H1 (cell line): ENCODE measurements at regions not wholly inside any gene's neighbourhood (a gene's known extent, or its start where the extent isn't known, plus 50 kb on each side); places are given as distances from the start of the nearest gene placed in this dataset.
"Not testable (repeated sequence)": the region's sequence is repeated elsewhere in the genome, so short reads cannot be mapped to it uniquely, and the experiment has no call there.

Experiments used
- CTCF ChIA-PET: fragments of 300-600 bp; sonication (Branson Sonifier 250); formaldehyde crosslinking; loops from one replicate; lab custom pipeline; 2021; ENCODE audit not compliant: partially characterized antibody; lab: Charles Lee
- POLR2A ChIA-PET: fragments of 300-600 bp; sonication (Branson Sonifier 250); formaldehyde crosslinking; loops from one replicate; lab custom pipeline; 2021; ENCODE audit warnings: inconsistent platforms; ENCODE audit not compliant: partially characterized antibody; lab: Charles Lee
- DNase-seq, 2 experiments: peaks; one replicate each; pipeline versions ENCODE4 v3.0.0 to v3.0.0-alpha.2; 2010 to 2022; ENCODE audit warnings: low spot score in 2 of 2, low read depth in 1 of 2, mixed read lengths in 1 of 2
- FAIRE-seq: peaks from 2 replicates; lab custom pipeline; 2011; peaks lifted over from hg19 to GRCh38; lab: Jason Lieb, UNC
- H2AFZ ChIP-seq: 2 replicates; pipeline ENCODE4 v1.8.1; 2012; ENCODE audit warnings: low read length, inconsistent platforms
- H2AK5ac ChIP-seq: 2 replicates; pipeline ENCODE4 v1.6.1; 2013; ENCODE audit warnings: low read depth, low read length
- H2BK120ac ChIP-seq: replicated peaks from 2 replicates; pipeline ENCODE3; 2013; ENCODE audit warnings: low read depth, low read length, inconsistent platforms
- H2BK12ac ChIP-seq: 2 replicates; pipeline ENCODE4 v1.6.1; 2013; ENCODE audit warnings: low read depth, low read length
- H2BK15ac ChIP-seq: 2 replicates; pipeline ENCODE4 v1.6.1; 2013; ENCODE audit warnings: low read length
- H2BK20ac ChIP-seq: 2 replicates; pipeline ENCODE4 v1.6.1; 2013; ENCODE audit warnings: low read length
- H2BK5ac ChIP-seq: 2 replicates; pipeline ENCODE4 v1.6.1; 2013; ENCODE audit warnings: low read depth, low read length
- H3K14ac ChIP-seq: 2 replicates; pipeline ENCODE4 v1.6.1; 2013; ENCODE audit warnings: inconsistent platforms; ENCODE audit not compliant: insufficient read length
- H3K18ac ChIP-seq: 2 replicates; pipeline ENCODE4 v1.6.1; 2013; ENCODE audit warnings: low read length; ENCODE audit errors: extremely low read depth
- H3K23ac ChIP-seq: 2 replicates; pipeline ENCODE4 v1.6.1; 2013; ENCODE audit warnings: inconsistent platforms; ENCODE audit not compliant: insufficient read length
- H3K23me2 ChIP-seq: 2 replicates; pipeline ENCODE4 v1.6.1; 2013; ENCODE audit warnings: low read depth, low read length
- H3K27ac ChIP-seq: 2 replicates; pipeline ENCODE4 v1.6.1; 2011; ENCODE audit warnings: low read depth, low read length, inconsistent platforms
- H3K27me3 ChIP-seq, 4 experiments: replicated peaks in 1 of 4; 1 replicate in 1 of 4; 2 replicates in 3 of 4; pipeline versions ENCODE4 v1.6.1 to v1.8.1; 2011 to 2013; ENCODE audit warnings: low read length in 3 of 4, mild to moderate bottlenecking in 3 of 4, inconsistent platforms in 2 of 4, mixed read lengths in 2 of 4, moderate library complexity in 1 of 4; ENCODE audit not compliant: control insufficient read depth in 3 of 4, insufficient read depth in 3 of 4; ENCODE audit errors: extremely low read depth in 1 of 4
- H3K36me3 ChIP-seq, 4 experiments: 2 replicates each; pipeline versions ENCODE4 v1.6.1 to v1.8.1; 2011 to 2013; ENCODE audit warnings: mild to moderate bottlenecking in 4 of 4, low read length in 3 of 4, moderate library complexity in 2 of 4, control low read depth in 1 of 4, inconsistent platforms in 1 of 4; ENCODE audit not compliant: insufficient read depth in 4 of 4, control insufficient read depth in 2 of 4
- H3K4ac ChIP-seq: replicated peaks from 2 replicates; pipeline ENCODE3; 2013; ENCODE audit warnings: low read length, low read depth, mixed read lengths, inconsistent platforms; ENCODE audit not compliant: insufficient read length
- H3K4me1 ChIP-seq, 4 experiments: replicated peaks in 1 of 4; 1 replicate in 1 of 4; 2 replicates in 3 of 4; pipeline versions ENCODE4 v1.6.1 to v1.8.1; 2011 to 2013; ENCODE audit warnings: low read length in 3 of 4, inconsistent platforms in 2 of 4, mixed read lengths in 1 of 4; ENCODE audit not compliant: insufficient read depth in 4 of 4, control insufficient read depth in 3 of 4
- H3K4me2 ChIP-seq, 2 experiments: 2 replicates each; pipeline versions ENCODE4 v1.6.1 to v1.8.1; 2011 to 2013; ENCODE audit warnings: low read depth in 2 of 2, low read length in 2 of 2, control low read depth in 1 of 2, inconsistent platforms in 1 of 2, mild to moderate bottlenecking in 1 of 2; ENCODE audit not compliant: insufficient read depth in 1 of 2
- H3K4me3 ChIP-seq, 4 experiments: fragments of 200-600, 300-600 bp in 1 of 4; sonication (generic), shearing (Covaris generic), sonication (Bioruptor Twin) in 1 of 4; 2 replicates each; pipeline versions ENCODE4 v1.5.1 to v1.8.1; 2011 to 2016; ENCODE audit warnings: low read length in 4 of 4, low read depth in 3 of 4, control low read depth in 2 of 4, inconsistent platforms in 2 of 4, mild to moderate bottlenecking in 2 of 4, mixed read lengths in 1 of 4, moderate library complexity in 1 of 4; ENCODE audit not compliant: insufficient read depth in 2 of 4; ENCODE audit errors: extremely low read depth in 1 of 4
- H3K56ac ChIP-seq: replicated peaks from 2 replicates; pipeline ENCODE3; 2013; ENCODE audit warnings: low read depth, mild to moderate bottlenecking, mixed read lengths, low read length, inconsistent platforms; ENCODE audit not compliant: insufficient read length
- H3K79me1 ChIP-seq: 2 replicates; pipeline ENCODE4 v1.6.1; 2013; ENCODE audit warnings: low read depth, low read length, control low read depth
- H3K79me2 ChIP-seq, 2 experiments: 2 replicates each; pipeline versions ENCODE4 v1.6.1 to v1.8.1; 2012 to 2013; ENCODE audit warnings: low read length in 2 of 2, mild to moderate bottlenecking in 2 of 2, inconsistent platforms in 1 of 2; ENCODE audit not compliant: insufficient read depth in 2 of 2, control insufficient read depth in 1 of 2
- H3K9ac ChIP-seq, 4 experiments: replicated peaks in 1 of 4; 1 replicate in 1 of 4; 2 replicates in 3 of 4; pipeline versions ENCODE4 v1.6.1 to v1.8.1; 2011 to 2013; ENCODE audit warnings: low read depth in 3 of 4, low read length in 3 of 4, control low read depth in 2 of 4, mild to moderate bottlenecking in 2 of 4, moderate library complexity in 2 of 4, inconsistent platforms in 1 of 4; ENCODE audit errors: extremely low read depth in 1 of 4
- H3K9me3 ChIP-seq, 2 experiments: 2 replicates each; pipeline versions ENCODE4 v1.6.1 to v1.8.1; 2012 to 2013; ENCODE audit warnings: mild to moderate bottlenecking in 2 of 2, moderate library complexity in 2 of 2, control low read depth in 1 of 2, inconsistent platforms in 1 of 2, low read depth in 1 of 2, low read length in 1 of 2, mixed read lengths in 1 of 2; ENCODE audit not compliant: insufficient read depth in 2 of 2
- H4K20me1 ChIP-seq, 2 experiments: replicated peaks in 1 of 2; 2 replicates each; pipeline versions ENCODE3 to v1.8.1; 2011 to 2013; ENCODE audit warnings: inconsistent platforms in 2 of 2, low read length in 2 of 2, mild to moderate bottlenecking in 1 of 2; ENCODE audit not compliant: insufficient read depth in 2 of 2, control insufficient read depth in 1 of 2
- H4K5ac ChIP-seq: 2 replicates; pipeline ENCODE4 v1.6.1; 2013; ENCODE audit warnings: low read length, low read depth, mixed read lengths, inconsistent platforms; ENCODE audit not compliant: insufficient read length
- H4K8ac ChIP-seq: 2 replicates; pipeline ENCODE4 v1.8.0; 2013; ENCODE audit warnings: mild to moderate bottlenecking, moderate library complexity, low read length, inconsistent platforms; ENCODE audit not compliant: insufficient read depth; ENCODE audit errors: extremely low read depth
- H4K91ac ChIP-seq: replicated peaks from 2 replicates; pipeline ENCODE3; 2013; ENCODE audit warnings: low read length, mixed read lengths, inconsistent platforms; ENCODE audit not compliant: insufficient read length
- WGBS, 2 experiments: shearing (Covaris generic) in 1 of 2; methylation state at CpG; one replicate each; pipeline versions ENCODE4 v1.1.6 to v1.1.7; 2013 to 2015; ENCODE audit warnings: low lambda C conversion rate in 2 of 2, mixed read lengths in 2 of 2, inconsistent platforms in 1 of 2, low coverage in 1 of 2, missing lambda C conversion rate in 1 of 2; ENCODE audit not compliant: insufficient replicate concordance in 2 of 2, insufficient coverage in 1 of 2, insufficient read length in 1 of 2; ENCODE audit errors: extremely low coverage in 1 of 2, missing lambda C conversion rate in 1 of 2; 5-methylcytosine and 5-hydroxymethylcytosine counted together

DNA sequence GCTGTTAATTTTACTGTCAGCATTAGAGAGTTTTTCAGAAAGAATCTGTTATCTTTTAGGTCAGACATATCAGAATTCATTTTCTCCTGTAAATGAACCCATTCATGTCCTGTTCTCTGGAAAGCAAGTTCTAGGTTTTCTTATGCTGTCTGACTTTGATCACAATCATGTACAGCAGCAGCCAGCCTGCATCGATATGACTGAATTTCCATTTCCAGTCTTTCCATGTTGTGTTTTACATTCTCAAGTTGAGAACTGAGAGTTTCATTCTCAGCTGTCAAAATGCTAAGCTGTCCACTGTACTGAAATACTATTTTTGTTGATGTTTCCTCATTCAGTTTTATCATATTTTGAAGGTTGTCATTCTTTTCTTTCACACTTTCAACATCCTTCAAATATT lies 103.3 kb upstream of the VOPP1 start:
- H4K8ac ChIP-seq, DNase-seq, H3K27ac ChIP-seq, POLR2A ChIA-PET, H4K5ac ChIP-seq, H2BK5ac ChIP-seq, H3K36me3 ChIP-seq, H3K9ac ChIP-seq, H3K4ac ChIP-seq, FAIRE-seq, H2BK15ac ChIP-seq, H3K14ac ChIP-seq, H2BK120ac ChIP-seq, H2BK20ac ChIP-seq, H3K56ac ChIP-seq, H4K91ac ChIP-seq, H3K27me3 ChIP-seq, H3K4me2 ChIP-seq, H3K79me2 ChIP-seq, H3K23ac ChIP-seq, H3K18ac ChIP-seq, H4K20me1 ChIP-seq, H3K23me2 ChIP-seq, H3K4me3 ChIP-seq, H2AFZ ChIP-seq, CTCF ChIA-PET, H3K79me1 ChIP-seq, H3K9me3 ChIP-seq, H2AK5ac ChIP-seq, H3K4me1 ChIP-seq, H2BK12ac ChIP-seq: not testable (repeated sequence)
- WGBS, 2 experiments = 82% methylated on average over 1 of the region's 1 CpG; no CpG with 5 or more reads in 1 of the 2 experiments

- H3K9me3 ChIP-seq, H2BK5ac ChIP-seq, H3K36me3 ChIP-seq, H4K20me1 ChIP-seq, H2BK120ac ChIP-seq, H4K8ac ChIP-seq, H4K91ac ChIP-seq, H2BK12ac ChIP-seq, POLR2A ChIA-PET, H2AK5ac ChIP-seq, H3K4ac ChIP-seq, H2BK15ac ChIP-seq, H3K56ac ChIP-seq, H2BK20ac ChIP-seq, H3K27me3 ChIP-seq, H3K14ac ChIP-seq, H3K23me2 ChIP-seq, H3K18ac ChIP-seq, H2AFZ ChIP-seq, H3K79me1 ChIP-seq, H3K4me2 ChIP-seq, H3K4me3 ChIP-seq, CTCF ChIA-PET, DNase-seq, H3K9ac ChIP-seq, H3K23ac ChIP-seq, H3K4me1 ChIP-seq, H3K79me2 ChIP-seq, H3K27ac ChIP-seq, FAIRE-seq, H4K5ac ChIP-seq: not testable (repeated sequence)
These were observed 101.2 kb upstream of the VOPP1 start for GRCh38 chr7:55673525-55673924.
